HEK293T (cell line): ENCODE measurements at regions not wholly inside any gene's neighbourhood (a gene's known extent, or its start where the extent isn't known, plus 50 kb on each side); places are given as distances from the start of the nearest gene placed in this dataset.

Experiments used
- ARNT ChIP-seq: fragments of 450-650 bp; IDR thresholded peaks from 2 replicates; pipeline ENCODE4 v1.6.1; 2017; ENCODE audit warnings: mild to moderate bottlenecking
- BHLHE40 ChIP-seq: fragments of 450-650 bp; IDR thresholded peaks from 2 replicates; pipeline ENCODE4 v1.6.1; 2016; ENCODE audit warnings: mild to moderate bottlenecking, moderate library complexity, borderline replicate concordance
- ELF4 ChIP-seq: fragments of 450-650 bp; IDR thresholded peaks from 2 replicates; pipeline ENCODE4 v1.6.1; 2017; ENCODE audit warnings: antibody characterized with exemption
- FOXA1 ChIP-seq: fragments of 450-650 bp; IDR thresholded peaks from 2 replicates; pipeline ENCODE4 v1.6.1; 2016; ENCODE audit warnings: mild to moderate bottlenecking
- FOXK2 ChIP-seq: fragments of 450-650 bp; IDR thresholded peaks from 2 replicates; pipeline ENCODE4 v1.6.1; 2016; ENCODE audit warnings: mild to moderate bottlenecking
- FOXM1 ChIP-seq: fragments of 450-650 bp; IDR thresholded peaks from 2 replicates; pipeline ENCODE4 v1.6.1; 2017; ENCODE audit warnings: mild to moderate bottlenecking, borderline replicate concordance
- L3MBTL2 ChIP-seq: fragments of 450-650 bp; conservative IDR thresholded peaks from 2 replicates; pipeline ENCODE4 v1.6.1; 2016; ENCODE audit warnings: mild to moderate bottlenecking
- LEF1 ChIP-seq: fragments of 450-650 bp; IDR thresholded peaks from 2 replicates; pipeline ENCODE4 v1.6.1; 2017; ENCODE audit warnings: mild to moderate bottlenecking, borderline replicate concordance
- NFRKB ChIP-seq: fragments of 450-650 bp; IDR thresholded peaks from 2 replicates; pipeline ENCODE4 v1.6.1; 2016; ENCODE audit warnings: mild to moderate bottlenecking, moderate library complexity
- SP1 ChIP-seq: fragments of 450-650 bp; IDR thresholded peaks from 2 replicates; pipeline ENCODE4 v1.6.1; 2017
- SUZ12 ChIP-seq: fragments of 450-650 bp; IDR thresholded peaks from 2 replicates; pipeline ENCODE4 v1.6.1; 2016; ENCODE audit warnings: mild to moderate bottlenecking
- TARDBP ChIP-seq: fragments of 450-650 bp; IDR thresholded peaks from 2 replicates; pipeline ENCODE4 v1.6.1; 2016
- ZNF384 ChIP-seq: fragments of 450-650 bp; IDR thresholded peaks from 2 replicates; pipeline ENCODE4 v1.6.1; 2016

- no peak for TF ChIP-seq SP1
- no peak for TF ChIP-seq SUZ12
- TF ChIP-seq TARDBP = no peak
- no peak for TF ChIP-seq NFRKB
- no peak for TF ChIP-seq FOXA1
- TF ChIP-seq L3MBTL2 = no peak
- no peak for TF ChIP-seq ARNT
- no peak for TF ChIP-seq FOXM1
- TF ChIP-seq ZNF384 = no peak
- no peak for TF ChIP-seq ELF4
- TF ChIP-seq BHLHE40 = no peak
- no peak for TF ChIP-seq LEF1
- TF ChIP-seq FOXK2 = no peak
Observed at GRCh38 chr15:26442680-26443079, 330.2 kb downstream of the GABRB3 start.
